ENCODE measurements at regions not wholly inside any gene's neighbourhood (a gene's known extent, or its start where the extent isn't known, plus 50 kb on each side); places are given as distances from the start of the nearest gene placed in this dataset.

GRCh38 chr5:74432216-74432615 lies 208.3 kb downstream of the ENC1 start:
- DNase-seq (ENCODE audit: extremely low spot score, unreplicated experiment): no peak
- H3K9me3 Mint-ChIP-seq: peaks cover 7% of the 10 kb centered on the region
- H3K27ac Mint-ChIP-seq: no peak overlapping the region
- no peak overlapping the region for H3K4me3 Mint-ChIP-seq
- TF ChIP-seq CTCF (conservative IDR thresholded peaks at IDR 0.05): no peak
- peaks cover 8% of the 10 kb centered on the region for H3K36me3 Mint-ChIP-seq
- no peaks in the 10 kb centered on the region for H3K27me3 Mint-ChIP-seq
- H3K4me1 Mint-ChIP-seq (ENCODE audit: unreplicated experiment): peaks cover 16% of the 10 kb centered on the region

GRCh38 chr5:74431290-74431669 lies 209.2 kb downstream of the ENC1 start:
- DNase-seq (ENCODE audit: extremely low spot score, unreplicated experiment): no peak
- H3K4me3 Mint-ChIP-seq: no peak overlapping the region
- H3K27me3 Mint-ChIP-seq: no peaks in the 10 kb centered on the region
- H3K36me3 Mint-ChIP-seq: peaks cover 8% of the 10 kb centered on the region
- no peak for TF ChIP-seq CTCF (conservative IDR thresholded peaks at IDR 0.05)
- H3K4me1 Mint-ChIP-seq (ENCODE audit: unreplicated experiment): peaks cover 16% of the 10 kb centered on the region
- H3K9me3 Mint-ChIP-seq: peaks cover 7% of the 10 kb centered on the region
- no peak overlapping the region for H3K27ac Mint-ChIP-seq

- peaks cover 7% of the 10 kb centered on the region for H3K9me3 Mint-ChIP-seq
- no peak overlapping the region for H3K27ac Mint-ChIP-seq
- no peak overlapping the region for H3K4me3 Mint-ChIP-seq
- peaks cover 5% of the 10 kb centered on the region for H3K36me3 Mint-ChIP-seq
- H3K4me1 Mint-ChIP-seq (ENCODE audit: unreplicated experiment): peaks cover 16% of the 10 kb centered on the region
- TF ChIP-seq CTCF (conservative IDR thresholded peaks at IDR 0.05): no peak
- H3K27me3 Mint-ChIP-seq: no peaks in the 10 kb centered on the region
- no peak for DNase-seq (ENCODE audit: extremely low spot score, unreplicated experiment)
These were observed 209.8 kb downstream of the ENC1 start for GRCh38 chr5:74430631-74431289.

- Mint-ChIP-seq H3K4me3 (no peak overlapping the region), H3K27ac (no peak overlapping the region), H3K9me3 (peaks cover 7% of the 10 kb centered on the region), H3K4me1 (ENCODE audit: unreplicated experiment) (peaks cover 15% of the 10 kb centered on the region), H3K36me3 (peaks cover 5% of the 10 kb centered on the region), H3K27me3 (no peaks in the 10 kb centered on the region)
- no peak for DNase-seq (ENCODE audit: extremely low spot score, unreplicated experiment)
- no peak for TF ChIP-seq CTCF (conservative IDR thresholded peaks at IDR 0.05)
These were observed 211.0 kb downstream of the ENC1 start for GRCh38 chr5:74429495-74429894.

GRCh38 chr5:74428876-74429275 lies 211.7 kb downstream of the ENC1 start:
- no peak for TF ChIP-seq CTCF (conservative IDR thresholded peaks at IDR 0.05)
- no peaks in the 10 kb centered on the region for H3K27me3 Mint-ChIP-seq
- peaks cover 7% of the 10 kb centered on the region for H3K9me3 Mint-ChIP-seq
- no peak overlapping the region for H3K4me3 Mint-ChIP-seq
- H3K27ac Mint-ChIP-seq: no peak overlapping the region
- peaks cover 9% of the 10 kb centered on the region for H3K4me1 Mint-ChIP-seq (ENCODE audit: unreplicated experiment)
- no peak for DNase-seq (ENCODE audit: extremely low spot score, unreplicated experiment)
- peaks cover 5% of the 10 kb centered on the region for H3K36me3 Mint-ChIP-seq

GRCh38 chr5:74428275-74428674 lies 212.3 kb downstream of the ENC1 start:
- H3K4me1 Mint-ChIP-seq (ENCODE audit: unreplicated experiment): peaks cover 3% of the 10 kb centered on the region
- no peak overlapping the region for H3K27ac Mint-ChIP-seq
- no peak for TF ChIP-seq CTCF (conservative IDR thresholded peaks at IDR 0.05)
- H3K4me3 Mint-ChIP-seq: no peak overlapping the region
- DNase-seq (ENCODE audit: extremely low spot score, unreplicated experiment): no peak
- H3K9me3 Mint-ChIP-seq: peaks cover 7% of the 10 kb centered on the region
- H3K27me3 Mint-ChIP-seq: no peaks in the 10 kb centered on the region
- peaks cover 5% of the 10 kb centered on the region for H3K36me3 Mint-ChIP-seq

Data from type B pancreatic cell (in vitro differentiated cells).